H1 (cell line): ENCODE measurements at regions not wholly inside any gene's neighbourhood (a gene's known extent, or its start where the extent isn't known, plus 50 kb on each side); places are given as distances from the start of the nearest gene placed in this dataset.

Source experiments
- CTCF ChIA-PET: fragments of 300-600 bp; sonication (Branson Sonifier 250); formaldehyde crosslinking; loops from one replicate; lab custom pipeline; 2021; ENCODE audit not compliant: partially characterized antibody; lab: Charles Lee
- POLR2A ChIA-PET: fragments of 300-600 bp; sonication (Branson Sonifier 250); formaldehyde crosslinking; loops from one replicate; lab custom pipeline; 2021; ENCODE audit warnings: inconsistent platforms; ENCODE audit not compliant: partially characterized antibody; lab: Charles Lee
- DNase-seq, 2 experiments: peaks; one replicate each; pipeline versions ENCODE4 v3.0.0 to v3.0.0-alpha.2; 2010 to 2022; ENCODE audit warnings: low spot score in 2 of 2, low read depth in 1 of 2, mixed read lengths in 1 of 2
- FAIRE-seq: peaks from 2 replicates; lab custom pipeline; 2011; peaks lifted over from hg19 to GRCh38; lab: Jason Lieb, UNC
- H2AFZ ChIP-seq: 2 replicates; pipeline ENCODE4 v1.8.1; 2012; ENCODE audit warnings: low read length, inconsistent platforms
- H2AK5ac ChIP-seq: 2 replicates; pipeline ENCODE4 v1.6.1; 2013; ENCODE audit warnings: low read depth, low read length
- H2BK120ac ChIP-seq: replicated peaks from 2 replicates; pipeline ENCODE3; 2013; ENCODE audit warnings: low read depth, low read length, inconsistent platforms
- H2BK12ac ChIP-seq: 2 replicates; pipeline ENCODE4 v1.6.1; 2013; ENCODE audit warnings: low read depth, low read length
- H2BK15ac ChIP-seq: 2 replicates; pipeline ENCODE4 v1.6.1; 2013; ENCODE audit warnings: low read length
- H2BK20ac ChIP-seq: 2 replicates; pipeline ENCODE4 v1.6.1; 2013; ENCODE audit warnings: low read length
- H2BK5ac ChIP-seq: 2 replicates; pipeline ENCODE4 v1.6.1; 2013; ENCODE audit warnings: low read depth, low read length
- H3K14ac ChIP-seq: 2 replicates; pipeline ENCODE4 v1.6.1; 2013; ENCODE audit warnings: inconsistent platforms; ENCODE audit not compliant: insufficient read length
- H3K18ac ChIP-seq: 2 replicates; pipeline ENCODE4 v1.6.1; 2013; ENCODE audit warnings: low read length; ENCODE audit errors: extremely low read depth
- H3K23ac ChIP-seq: 2 replicates; pipeline ENCODE4 v1.6.1; 2013; ENCODE audit warnings: inconsistent platforms; ENCODE audit not compliant: insufficient read length
- H3K23me2 ChIP-seq: 2 replicates; pipeline ENCODE4 v1.6.1; 2013; ENCODE audit warnings: low read depth, low read length
- H3K27ac ChIP-seq: 2 replicates; pipeline ENCODE4 v1.6.1; 2011; ENCODE audit warnings: low read depth, low read length, inconsistent platforms
- H3K27me3 ChIP-seq, 4 experiments: replicated peaks in 1 of 4; 1 replicate in 1 of 4; 2 replicates in 3 of 4; pipeline versions ENCODE4 v1.6.1 to v1.8.1; 2011 to 2013; ENCODE audit warnings: low read length in 3 of 4, mild to moderate bottlenecking in 3 of 4, inconsistent platforms in 2 of 4, mixed read lengths in 2 of 4, moderate library complexity in 1 of 4; ENCODE audit not compliant: control insufficient read depth in 3 of 4, insufficient read depth in 3 of 4; ENCODE audit errors: extremely low read depth in 1 of 4
- H3K36me3 ChIP-seq, 4 experiments: 2 replicates each; pipeline versions ENCODE4 v1.6.1 to v1.8.1; 2011 to 2013; ENCODE audit warnings: mild to moderate bottlenecking in 4 of 4, low read length in 3 of 4, moderate library complexity in 2 of 4, control low read depth in 1 of 4, inconsistent platforms in 1 of 4; ENCODE audit not compliant: insufficient read depth in 4 of 4, control insufficient read depth in 2 of 4
- H3K4ac ChIP-seq: replicated peaks from 2 replicates; pipeline ENCODE3; 2013; ENCODE audit warnings: low read length, low read depth, mixed read lengths, inconsistent platforms; ENCODE audit not compliant: insufficient read length
- H3K4me1 ChIP-seq, 4 experiments: replicated peaks in 1 of 4; 1 replicate in 1 of 4; 2 replicates in 3 of 4; pipeline versions ENCODE4 v1.6.1 to v1.8.1; 2011 to 2013; ENCODE audit warnings: low read length in 3 of 4, inconsistent platforms in 2 of 4, mixed read lengths in 1 of 4; ENCODE audit not compliant: insufficient read depth in 4 of 4, control insufficient read depth in 3 of 4
- H3K4me2 ChIP-seq, 2 experiments: 2 replicates each; pipeline versions ENCODE4 v1.6.1 to v1.8.1; 2011 to 2013; ENCODE audit warnings: low read depth in 2 of 2, low read length in 2 of 2, control low read depth in 1 of 2, inconsistent platforms in 1 of 2, mild to moderate bottlenecking in 1 of 2; ENCODE audit not compliant: insufficient read depth in 1 of 2
- H3K4me3 ChIP-seq, 4 experiments: fragments of 200-600, 300-600 bp in 1 of 4; sonication (generic), shearing (Covaris generic), sonication (Bioruptor Twin) in 1 of 4; 2 replicates each; pipeline versions ENCODE4 v1.5.1 to v1.8.1; 2011 to 2016; ENCODE audit warnings: low read length in 4 of 4, low read depth in 3 of 4, control low read depth in 2 of 4, inconsistent platforms in 2 of 4, mild to moderate bottlenecking in 2 of 4, mixed read lengths in 1 of 4, moderate library complexity in 1 of 4; ENCODE audit not compliant: insufficient read depth in 2 of 4; ENCODE audit errors: extremely low read depth in 1 of 4
- H3K56ac ChIP-seq: replicated peaks from 2 replicates; pipeline ENCODE3; 2013; ENCODE audit warnings: low read depth, mild to moderate bottlenecking, mixed read lengths, low read length, inconsistent platforms; ENCODE audit not compliant: insufficient read length
- H3K79me1 ChIP-seq: 2 replicates; pipeline ENCODE4 v1.6.1; 2013; ENCODE audit warnings: low read depth, low read length, control low read depth
- H3K79me2 ChIP-seq, 2 experiments: 2 replicates each; pipeline versions ENCODE4 v1.6.1 to v1.8.1; 2012 to 2013; ENCODE audit warnings: low read length in 2 of 2, mild to moderate bottlenecking in 2 of 2, inconsistent platforms in 1 of 2; ENCODE audit not compliant: insufficient read depth in 2 of 2, control insufficient read depth in 1 of 2
- H3K9ac ChIP-seq, 4 experiments: replicated peaks in 1 of 4; 1 replicate in 1 of 4; 2 replicates in 3 of 4; pipeline versions ENCODE4 v1.6.1 to v1.8.1; 2011 to 2013; ENCODE audit warnings: low read depth in 3 of 4, low read length in 3 of 4, control low read depth in 2 of 4, mild to moderate bottlenecking in 2 of 4, moderate library complexity in 2 of 4, inconsistent platforms in 1 of 4; ENCODE audit errors: extremely low read depth in 1 of 4
- H3K9me3 ChIP-seq, 2 experiments: 2 replicates each; pipeline versions ENCODE4 v1.6.1 to v1.8.1; 2012 to 2013; ENCODE audit warnings: mild to moderate bottlenecking in 2 of 2, moderate library complexity in 2 of 2, control low read depth in 1 of 2, inconsistent platforms in 1 of 2, low read depth in 1 of 2, low read length in 1 of 2, mixed read lengths in 1 of 2; ENCODE audit not compliant: insufficient read depth in 2 of 2
- H4K20me1 ChIP-seq, 2 experiments: replicated peaks in 1 of 2; 2 replicates each; pipeline versions ENCODE3 to v1.8.1; 2011 to 2013; ENCODE audit warnings: inconsistent platforms in 2 of 2, low read length in 2 of 2, mild to moderate bottlenecking in 1 of 2; ENCODE audit not compliant: insufficient read depth in 2 of 2, control insufficient read depth in 1 of 2
- H4K5ac ChIP-seq: 2 replicates; pipeline ENCODE4 v1.6.1; 2013; ENCODE audit warnings: low read length, low read depth, mixed read lengths, inconsistent platforms; ENCODE audit not compliant: insufficient read length
- H4K8ac ChIP-seq: 2 replicates; pipeline ENCODE4 v1.8.0; 2013; ENCODE audit warnings: mild to moderate bottlenecking, moderate library complexity, low read length, inconsistent platforms; ENCODE audit not compliant: insufficient read depth; ENCODE audit errors: extremely low read depth
- H4K91ac ChIP-seq: replicated peaks from 2 replicates; pipeline ENCODE3; 2013; ENCODE audit warnings: low read length, mixed read lengths, inconsistent platforms; ENCODE audit not compliant: insufficient read length
- RBBP5 ChIP-seq: IDR thresholded peaks from 2 replicates; pipeline ENCODE4 v1.7.1; 2012; ENCODE audit warnings: low read depth, mild to moderate bottlenecking, inconsistent platforms, low read length, moderate library complexity, borderline replicate concordance
- SP2 ChIP-seq: IDR thresholded peaks from 2 replicates; pipeline ENCODE4 v1.6.1; 2012; ENCODE audit warnings: mild to moderate bottlenecking, low read length, inconsistent platforms
- USF2 ChIP-seq: IDR thresholded peaks from 2 replicates; pipeline ENCODE4 v1.6.1; 2011; ENCODE audit warnings: low read length, improper control_type of control experiment
- WGBS, 2 experiments: shearing (Covaris generic) in 1 of 2; methylation state at CpG; one replicate each; pipeline versions ENCODE4 v1.1.6 to v1.1.7; 2013 to 2015; ENCODE audit warnings: low lambda C conversion rate in 2 of 2, mixed read lengths in 2 of 2, inconsistent platforms in 1 of 2, low coverage in 1 of 2, missing lambda C conversion rate in 1 of 2; ENCODE audit not compliant: insufficient replicate concordance in 2 of 2, insufficient coverage in 1 of 2, insufficient read length in 1 of 2; ENCODE audit errors: extremely low coverage in 1 of 2, missing lambda C conversion rate in 1 of 2; 5-methylcytosine and 5-hydroxymethylcytosine counted together

- ChIA-PET CTCF (interaction anchor here (1.2 kb wide), 1 partner anchor 17 kb away, joined by 3 read pairs; no protein-coding TSS in a partner anchor), POLR2A (interaction anchor here (1.1 kb wide), 1 partner anchor 17 kb away, joined by 4 read pairs; no protein-coding TSS in a partner anchor)
- Histone ChIP-seq H3K4me2 (peak overlapping the region in 1 of 2 experiments; percentile 64; a peak in 1 of 4 replicates), H2BK5ac (no peak overlapping the region), H3K4me1 (peaks cover 0 to 14% (median 2%) of the 10 kb centered on the region in 4 experiments; a peak in 2 of 7 replicates), H3K4me3 (no peak overlapping the region), H2AFZ (no peak overlapping the region), H3K56ac (no peak overlapping the region), H3K23me2 (no peaks in the 10 kb centered on the region), H4K20me1 (no peaks in the 10 kb centered on the region), H4K8ac (no peak overlapping the region), H2AK5ac (no peak overlapping the region), H4K5ac (no peak overlapping the region), H3K27ac (no peak overlapping the region), H2BK120ac (no peak overlapping the region), H4K91ac (no peak overlapping the region), H3K9ac (no peak overlapping the region), H3K79me1 (no peaks in the 10 kb centered on the region), H3K14ac (peak overlapping the region; percentile 63), H3K36me3 (no peaks in the 10 kb centered on the region), H3K9me3 (no peaks in the 10 kb centered on the region), H3K23ac (no peak overlapping the region), H3K4ac (no peak overlapping the region), H3K79me2 (no peaks in the 10 kb centered on the region), H2BK12ac (peak overlapping the region; percentile 62; the same call in 1 of the 2 replicates), H2BK20ac (no peak overlapping the region; the same call in 1 of the 2 replicates), H3K18ac (no peak overlapping the region), H2BK15ac (no peak overlapping the region), H3K27me3 (peaks cover 0 to 5% (median 0%) of the 10 kb centered on the region in 4 experiments; a peak in 1 of 7 replicates)
- DNase-seq (no peak), FAIRE-seq (no peak)
- WGBS, 2 experiments: 77% methylated on average over 3 of the region's 3 CpGs; no CpG with 5 or more reads in 1 of the 2 experiments
- TF ChIP-seq SP2 (no peak), RBBP5 (no peak), USF2 (no peak)
These were observed 72.5 kb upstream of the PARP11 start for GRCh38 chr12:3945671-3946070.
